ENCODE measurements at regions not wholly inside any gene's neighbourhood (a gene's known extent, or its start where the extent isn't known, plus 50 kb on each side); places are given as distances from the start of the nearest gene placed in this dataset.

DNA sequence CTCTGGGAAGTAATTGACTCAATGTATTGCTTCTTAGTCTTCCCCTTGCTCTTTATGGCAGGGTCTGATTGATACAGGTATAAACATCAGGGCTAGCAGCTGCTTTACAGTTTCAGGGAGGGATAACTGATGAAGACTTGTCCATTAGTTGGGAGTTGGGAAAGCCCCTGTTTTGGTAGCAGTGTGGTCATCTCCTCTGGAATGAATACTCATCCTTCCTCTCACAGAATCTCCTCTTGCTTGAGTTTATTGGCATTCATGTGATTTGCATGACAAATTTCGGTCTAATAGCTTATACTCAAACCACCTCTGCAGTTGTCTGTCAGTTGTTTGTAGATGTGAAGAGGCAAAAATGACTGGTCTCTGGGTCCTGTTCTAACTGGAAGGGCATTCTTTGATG lies 79.7 kb downstream of the FAT3 start:
- in situ Hi-C loops (cut with HindIII; ENCODE audit: low pct_unique_long_range_greater_than_20kb, low sequenced_read_pairs) = no loop called here
- TF ChIP-seq JUND (IDR thresholded peaks at IDR 0.05; ENCODE audit: low read depth) = no peak
- no peak for DNase-seq (ENCODE audit: low read depth in 1 of 2, low spot score in 1 of 2)

DNA sequence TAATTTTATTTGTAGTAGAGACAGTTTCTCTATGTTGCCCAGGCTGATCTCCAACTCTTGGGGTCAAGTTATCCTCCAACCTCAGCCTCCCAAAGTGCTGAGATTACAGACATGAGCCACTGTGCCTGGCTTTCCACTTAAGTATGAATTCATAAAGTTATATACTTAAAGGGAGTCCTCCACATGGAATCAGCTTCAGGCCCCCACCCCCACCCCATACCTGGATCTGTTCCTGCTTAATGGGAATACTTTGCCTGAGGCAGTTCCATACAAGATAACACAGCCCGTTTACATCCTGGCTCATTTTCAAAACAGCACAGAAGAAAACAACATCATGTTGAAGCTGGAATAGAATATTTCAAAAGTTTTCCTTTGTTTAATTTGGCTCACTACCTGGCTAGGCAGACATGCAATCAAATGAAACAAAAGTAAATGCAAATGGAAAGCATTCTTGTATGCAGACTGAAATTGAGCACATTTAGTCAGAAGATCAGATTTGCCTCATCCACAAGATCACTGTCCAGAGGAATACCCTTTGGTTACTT lies 82.4 kb downstream of the FAT3 start:
- in situ Hi-C loops (cut with HindIII; ENCODE audit: low pct_unique_long_range_greater_than_20kb, low sequenced_read_pairs) = no loop called here

GRCh38 chr11:92308366-92308765 lies 83.7 kb downstream of the FAT3 start:
- no peak for DNase-seq (ENCODE audit: low read depth in 1 of 2, low spot score in 1 of 2)
- in situ Hi-C loops (cut with HindIII; ENCODE audit: low pct_unique_long_range_greater_than_20kb, low sequenced_read_pairs) = no loop called here
- TF ChIP-seq JUND (IDR thresholded peaks at IDR 0.05; ENCODE audit: low read depth) = no peak

More for the DNA sequence above, 82.4 kb downstream of the FAT3 start:
- TF ChIP-seq JUND (IDR thresholded peaks at IDR 0.05; ENCODE audit: low read depth) = no peak
- no peak for DNase-seq (ENCODE audit: low read depth in 1 of 2, low spot score in 1 of 2)

DNA sequence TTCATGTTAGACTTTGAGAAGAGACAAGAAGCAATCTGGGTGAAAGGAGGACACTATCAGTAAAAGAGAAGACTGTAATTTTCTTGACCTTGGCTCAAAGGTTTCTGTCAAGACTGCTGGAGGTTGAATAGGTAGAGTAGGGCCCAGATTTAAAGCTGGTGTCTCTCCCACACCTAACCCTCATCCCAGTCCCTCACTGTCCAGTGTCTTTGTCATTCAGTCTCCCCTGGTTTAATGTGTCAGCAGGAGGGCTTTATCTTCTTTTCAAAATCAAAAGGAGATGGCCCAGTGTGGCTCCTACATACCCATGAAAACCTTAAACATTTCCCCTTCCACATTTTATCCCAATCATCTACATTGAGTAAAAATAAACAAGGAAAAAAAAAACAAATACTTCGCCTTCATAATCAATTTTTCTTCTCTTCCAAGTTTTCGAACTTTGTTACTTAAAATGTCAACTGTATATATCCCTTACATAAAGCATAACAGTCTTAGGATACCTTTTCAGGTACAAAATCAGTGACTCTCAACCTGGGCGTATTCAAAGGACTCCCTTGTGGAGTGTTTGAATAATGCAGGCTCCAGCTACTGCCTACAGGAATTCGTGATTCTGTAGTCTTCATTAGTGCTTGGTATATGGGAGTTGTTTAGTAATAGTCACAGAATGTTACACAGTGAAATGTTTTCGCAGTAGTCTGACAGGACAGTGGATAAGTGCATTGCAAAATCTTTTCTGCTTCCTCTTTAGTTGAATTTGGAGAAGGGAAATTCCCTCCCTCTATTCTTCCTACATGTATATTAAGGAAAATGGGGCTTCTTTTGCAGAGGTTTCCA lies 87.2 kb downstream of the FAT3 start:
- DNase-seq (ENCODE audit: low read depth in 1 of 2, low spot score in 1 of 2) = peak in 1 of 2 experiments; percentile 24
- in situ Hi-C loops (cut with HindIII; ENCODE audit: low pct_unique_long_range_greater_than_20kb, low sequenced_read_pairs) = no loop called here

DNA sequence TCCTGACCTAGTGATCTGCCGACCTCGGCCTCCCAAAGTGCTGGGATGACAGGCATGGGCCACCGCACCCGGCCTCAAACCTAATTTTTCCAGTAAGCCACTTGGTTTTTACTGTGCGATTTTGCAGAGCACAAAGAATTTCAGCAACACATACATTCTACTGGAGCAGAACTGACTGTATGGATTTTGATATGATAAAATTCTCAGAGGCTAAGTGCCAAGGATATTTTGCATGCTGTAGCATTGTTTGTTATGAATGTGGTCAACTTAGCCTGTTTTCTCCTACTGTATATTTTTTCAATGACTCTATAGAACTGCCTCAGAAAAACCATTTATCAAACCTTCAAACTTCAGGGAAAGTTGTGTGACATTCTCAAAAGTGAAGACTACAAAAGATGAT lies 89.2 kb downstream of the FAT3 start:
- in situ Hi-C loops (cut with HindIII; ENCODE audit: low pct_unique_long_range_greater_than_20kb, low sequenced_read_pairs) = no loop called here
- no peak for DNase-seq (ENCODE audit: low read depth in 1 of 2, low spot score in 1 of 2)

More for the DNA sequence above, 87.2 kb downstream of the FAT3 start:
- no peak for TF ChIP-seq JUND (IDR thresholded peaks at IDR 0.05; ENCODE audit: low read depth)

DNA sequence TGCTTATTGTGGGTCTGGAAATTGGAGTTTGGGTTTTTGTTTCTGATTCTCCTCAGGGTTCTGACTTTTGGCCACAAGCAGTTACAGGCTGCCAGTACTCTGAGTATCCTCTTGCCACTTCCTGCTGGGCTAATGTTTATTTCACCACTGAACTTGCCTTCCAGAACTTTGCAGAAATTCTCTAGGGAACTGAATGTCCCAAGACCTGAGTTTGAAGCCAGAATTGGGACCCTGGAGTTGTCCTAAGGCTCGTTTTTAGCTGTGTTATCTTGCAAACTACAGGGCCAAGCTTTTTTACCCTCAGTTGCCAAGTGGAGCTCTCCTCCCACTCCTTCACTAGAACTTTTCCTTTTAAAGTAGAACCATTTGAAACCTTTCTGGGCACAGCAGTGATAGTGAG lies 89.9 kb downstream of the FAT3 start:
- TF ChIP-seq JUND (IDR thresholded peaks at IDR 0.05; ENCODE audit: low read depth) = no peak
- in situ Hi-C loops (cut with HindIII; ENCODE audit: low pct_unique_long_range_greater_than_20kb, low sequenced_read_pairs) = no loop called here
- no peak for DNase-seq (ENCODE audit: low read depth in 1 of 2, low spot score in 1 of 2)

More for the DNA sequence above, 89.2 kb downstream of the FAT3 start:
- no peak for TF ChIP-seq JUND (IDR thresholded peaks at IDR 0.05; ENCODE audit: low read depth)

DNA sequence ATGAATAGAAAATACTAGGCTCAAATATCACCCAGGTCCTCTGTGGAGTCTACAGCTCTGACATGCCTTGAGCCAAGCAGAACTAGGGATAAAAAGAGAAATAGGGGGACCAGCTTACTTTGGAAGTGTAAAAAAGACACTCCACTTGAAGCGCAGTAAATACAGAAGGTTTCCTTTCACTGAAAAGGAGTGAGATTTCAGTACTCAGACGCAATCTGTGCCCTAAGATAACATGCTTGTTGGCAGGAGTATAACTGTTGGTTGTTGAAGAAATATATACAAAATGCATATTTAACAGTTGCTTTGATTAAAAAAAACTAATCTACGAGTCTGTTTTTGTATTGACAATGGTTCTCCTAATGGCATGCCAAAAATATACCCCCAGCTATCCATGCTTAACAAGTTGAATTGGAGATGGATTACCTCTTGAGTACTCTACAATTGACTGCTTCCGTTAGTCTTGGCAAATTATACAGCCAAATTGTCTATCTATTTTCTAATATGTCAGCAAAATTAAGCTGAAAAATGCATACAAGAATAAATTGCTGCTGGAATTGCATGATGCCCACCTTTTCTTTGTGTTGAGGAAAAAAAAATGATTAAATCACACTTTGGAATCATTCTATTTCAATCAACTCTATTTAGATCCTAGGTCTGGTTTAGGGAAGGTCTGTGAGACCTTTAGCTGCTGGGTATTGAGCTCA lies 91.6 kb downstream of the FAT3 start:
- no peak for TF ChIP-seq JUND (IDR thresholded peaks at IDR 0.05; ENCODE audit: low read depth)
- DNase-seq (ENCODE audit: low read depth in 1 of 2, low spot score in 1 of 2) = no peak
- in situ Hi-C loops (cut with HindIII; ENCODE audit: low pct_unique_long_range_greater_than_20kb, low sequenced_read_pairs) = no loop called here

GRCh38 chr11:92317222-92317621 lies 92.6 kb downstream of the FAT3 start:
- TF ChIP-seq JUND (IDR thresholded peaks at IDR 0.05; ENCODE audit: low read depth) = no peak
- DNase-seq (ENCODE audit: low read depth in 1 of 2, low spot score in 1 of 2) = no peak
- in situ Hi-C loops (cut with HindIII; ENCODE audit: low pct_unique_long_range_greater_than_20kb, low sequenced_read_pairs) = no loop called here

- no peak for DNase-seq (ENCODE audit: low read depth in 1 of 2, low spot score in 1 of 2)
- in situ Hi-C loops (cut with HindIII; ENCODE audit: low pct_unique_long_range_greater_than_20kb, low sequenced_read_pairs) = no loop called here
- TF ChIP-seq JUND (IDR thresholded peaks at IDR 0.05; ENCODE audit: low read depth) = no peak
Observed at GRCh38 chr11:92317721-92318120, 93.1 kb downstream of the FAT3 start.

- no peak for DNase-seq (ENCODE audit: low read depth in 1 of 2, low spot score in 1 of 2)
- in situ Hi-C loops (cut with HindIII; ENCODE audit: low pct_unique_long_range_greater_than_20kb, low sequenced_read_pairs) = no loop called here
- TF ChIP-seq JUND (IDR thresholded peaks at IDR 0.05; ENCODE audit: low read depth) = no peak
Observed at GRCh38 chr11:92322225-92322624, 97.6 kb downstream of the FAT3 start.

- peak; percentile 40 to 79 for DNase-seq (ENCODE audit: low read depth in 1 of 2, low spot score in 1 of 2)
- in situ Hi-C loops (cut with HindIII; ENCODE audit: low pct_unique_long_range_greater_than_20kb, low sequenced_read_pairs) = no loop called here
- TF ChIP-seq JUND (IDR thresholded peaks at IDR 0.05; ENCODE audit: low read depth) = no peak
Observed at GRCh38 chr11:92324890-92325289, 100.3 kb downstream of the FAT3 start.

DNA sequence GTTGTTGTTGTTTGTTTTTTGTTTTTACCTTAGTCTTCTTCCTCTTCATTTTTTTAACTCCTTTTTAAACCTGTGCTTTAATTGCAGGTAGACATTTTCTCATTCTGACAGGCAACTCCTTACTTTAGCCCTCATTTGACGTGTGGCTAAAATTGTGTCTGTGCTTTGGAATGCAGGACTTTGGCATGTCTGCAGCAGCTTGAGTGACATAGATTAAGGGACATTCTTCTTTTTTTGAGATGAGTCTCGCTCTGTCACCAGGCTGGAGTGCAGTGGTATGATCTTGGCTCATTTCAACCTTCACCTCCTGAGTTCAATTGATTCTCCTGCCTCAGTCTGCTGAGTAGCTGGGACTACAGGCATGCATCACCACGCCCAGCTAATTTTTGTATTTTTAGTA lies 100.8 kb downstream of the FAT3 start:
- in situ Hi-C loops (cut with HindIII; ENCODE audit: low pct_unique_long_range_greater_than_20kb, low sequenced_read_pairs) = no loop called here
- no peak for TF ChIP-seq JUND (IDR thresholded peaks at IDR 0.05; ENCODE audit: low read depth)
- DNase-seq (ENCODE audit: low read depth in 1 of 2, low spot score in 1 of 2) = no peak

GRCh38 chr11:92329137-92329536 lies 104.5 kb downstream of the FAT3 start:
- DNase-seq (ENCODE audit: low read depth in 1 of 2, low spot score in 1 of 2) = no peak
- no peak for TF ChIP-seq JUND (IDR thresholded peaks at IDR 0.05; ENCODE audit: low read depth)
- in situ Hi-C loops (cut with HindIII; ENCODE audit: low pct_unique_long_range_greater_than_20kb, low sequenced_read_pairs) = no loop called here

Data from T47D (cell line).